ENCODE measurements at regions not wholly inside any gene's neighbourhood (a gene's known extent, or its start where the extent isn't known, plus 50 kb on each side); places are given as distances from the start of the nearest gene placed in this dataset.

DNA sequence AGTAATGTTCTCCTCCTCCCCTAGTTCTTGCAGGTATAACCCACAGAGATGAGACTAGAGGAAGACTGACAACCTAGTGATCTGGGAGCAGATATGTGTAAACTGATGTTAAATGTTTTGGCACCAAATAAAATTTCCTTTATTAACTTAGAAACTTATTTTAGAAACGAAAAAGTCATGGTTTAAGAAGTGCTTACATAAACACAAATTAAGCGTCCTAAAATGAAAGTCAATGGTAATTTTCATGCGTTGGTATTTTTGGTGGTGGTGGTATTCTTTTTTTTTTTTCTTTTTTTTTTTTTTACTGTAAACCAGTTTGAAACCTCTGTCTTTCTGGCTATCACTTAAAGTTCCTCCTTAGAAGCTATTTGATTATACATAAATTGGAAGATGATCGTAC lies 1438.1 kb upstream of the TENM3 start:
- TF ChIP-seq, protein P1, sequence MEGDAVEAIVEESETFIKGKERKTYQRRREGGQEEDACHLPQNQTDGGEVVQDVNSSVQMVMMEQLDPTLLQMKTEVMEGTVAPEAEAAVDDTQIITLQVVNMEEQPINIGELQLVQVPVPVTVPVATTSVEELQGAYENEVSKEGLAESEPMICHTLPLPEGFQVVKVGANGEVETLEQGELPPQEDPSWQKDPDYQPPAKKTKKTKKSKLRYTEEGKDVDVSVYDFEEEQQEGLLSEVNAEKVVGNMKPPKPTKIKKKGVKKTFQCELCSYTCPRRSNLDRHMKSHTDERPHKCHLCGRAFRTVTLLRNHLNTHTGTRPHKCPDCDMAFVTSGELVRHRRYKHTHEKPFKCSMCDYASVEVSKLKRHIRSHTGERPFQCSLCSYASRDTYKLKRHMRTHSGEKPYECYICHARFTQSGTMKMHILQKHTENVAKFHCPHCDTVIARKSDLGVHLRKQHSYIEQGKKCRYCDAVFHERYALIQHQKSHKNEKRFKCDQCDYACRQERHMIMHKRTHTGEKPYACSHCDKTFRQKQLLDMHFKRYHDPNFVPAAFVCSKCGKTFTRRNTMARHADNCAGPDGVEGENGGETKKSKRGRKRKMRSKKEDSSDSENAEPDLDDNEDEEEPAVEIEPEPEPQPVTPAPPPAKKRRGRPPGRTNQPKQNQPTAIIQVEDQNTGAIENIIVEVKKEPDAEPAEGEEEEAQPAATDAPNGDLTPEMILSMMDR (IDR thresholded peaks at IDR 0.05) = no peak
- TF ChIP-seq POLR2A (IDR thresholded peaks at IDR 0.05) = no peak
